Right renal pelvis (tissue), 4 donors: ENCODE measurements at regions not wholly inside any gene's neighbourhood (a gene's known extent, or its start where the extent isn't known, plus 50 kb on each side); places are given as distances from the start of the nearest gene placed in this dataset.
"Not testable (repeated sequence)": the region's sequence is repeated elsewhere in the genome, so short reads cannot be mapped to it uniquely, and the experiment has no call there.

Experiments
- DNase-seq, 4 donors: peaks; one replicate each; pipeline ENCODE4 v3.0.0-alpha.2; 2013; ENCODE audit warnings: low read depth in 4 of 4, low spot score in 3 of 4, missing footprints in 1 of 4

- not testable (repeated sequence) for DNase-seq
These were observed 294.6 kb downstream of the CCDC74A start for GRCh38 chr2:131822237-131822721.

DNA sequence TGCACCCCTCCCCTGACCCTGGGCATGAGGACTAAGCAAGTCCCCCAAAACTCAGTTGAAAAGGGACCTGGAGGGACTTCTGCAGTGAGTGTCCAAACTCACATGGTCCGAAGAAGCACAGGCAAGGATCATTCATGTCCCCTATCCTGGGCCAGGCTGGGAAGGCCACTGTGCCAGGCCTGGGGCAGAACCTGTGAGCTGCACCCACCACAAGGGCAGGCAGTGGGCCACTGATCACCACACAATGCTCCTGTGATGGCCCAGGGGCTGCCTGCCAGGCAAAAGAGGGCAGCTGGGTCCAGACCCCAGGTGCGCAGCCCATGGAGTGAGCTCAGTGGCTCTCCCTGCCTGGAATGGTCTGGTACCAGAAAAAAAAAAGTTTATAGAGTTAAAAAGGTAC is 295.4 kb downstream of the CCDC74A start:
- not testable (repeated sequence) for DNase-seq

- DNase-seq, result not testable (repeated sequence)
These were observed 297.3 kb downstream of the CCDC74A start for GRCh38 chr2:131824986-131825385.

DNA sequence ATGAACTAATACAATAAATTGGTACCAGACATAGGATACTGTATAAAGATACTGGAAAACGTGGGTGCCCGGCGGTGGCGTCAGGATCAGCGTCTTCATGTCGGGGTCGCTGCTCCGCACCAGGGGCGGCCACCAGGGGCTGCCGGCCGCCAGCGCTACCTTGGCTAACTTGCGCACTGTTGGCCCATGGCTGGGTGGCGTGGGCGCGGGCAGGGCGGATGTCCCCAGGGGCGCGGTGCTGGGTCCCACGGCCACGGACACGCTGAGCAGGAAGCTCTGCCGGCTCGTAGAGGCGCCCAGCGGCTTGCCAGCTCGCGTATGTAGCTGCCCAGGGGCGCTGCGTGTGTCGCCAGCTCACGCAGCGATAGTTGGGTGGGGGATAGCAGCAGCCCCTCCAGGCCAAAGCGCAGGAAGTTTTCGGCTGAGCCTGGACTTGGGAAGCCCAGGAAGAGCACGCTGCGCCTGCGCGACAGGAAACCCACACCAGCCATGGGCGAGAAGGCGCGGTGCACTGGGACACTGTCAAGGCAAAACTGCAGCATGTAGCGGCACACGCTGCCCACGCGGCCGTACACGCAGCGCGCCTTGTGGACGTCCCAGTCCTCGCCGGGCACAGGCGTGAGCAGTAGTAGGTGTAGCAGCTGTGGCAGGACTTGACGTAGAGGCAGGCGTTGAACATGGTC is 299.9 kb downstream of the CCDC74A start:
- no peak for DNase-seq

DNA sequence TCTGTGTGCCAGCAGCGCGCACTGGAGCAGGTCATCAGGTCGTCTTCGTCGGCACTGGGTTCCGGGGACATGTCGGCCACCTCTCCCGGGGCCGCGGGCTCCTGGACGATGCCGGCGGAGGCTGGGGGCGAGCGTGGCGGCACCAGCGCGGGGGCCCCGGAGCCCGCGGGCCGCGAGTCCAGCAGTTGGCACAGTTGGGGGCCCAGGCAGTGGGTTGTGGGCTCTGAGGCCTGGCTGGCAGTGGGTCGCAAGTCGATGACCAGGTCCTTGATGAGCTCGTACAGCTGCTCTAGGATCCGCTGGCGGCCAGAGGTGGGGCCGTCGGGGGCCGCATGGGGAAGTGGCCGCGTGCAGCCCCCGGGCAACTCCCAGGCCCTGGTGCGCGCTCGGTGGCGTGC is 300.5 kb downstream of the CCDC74A start:
- no peak for DNase-seq

- not testable (repeated sequence) for DNase-seq
These were observed 301.2 kb downstream of the CCDC74A start for GRCh38 chr2:131828633-131829455.

DNA sequence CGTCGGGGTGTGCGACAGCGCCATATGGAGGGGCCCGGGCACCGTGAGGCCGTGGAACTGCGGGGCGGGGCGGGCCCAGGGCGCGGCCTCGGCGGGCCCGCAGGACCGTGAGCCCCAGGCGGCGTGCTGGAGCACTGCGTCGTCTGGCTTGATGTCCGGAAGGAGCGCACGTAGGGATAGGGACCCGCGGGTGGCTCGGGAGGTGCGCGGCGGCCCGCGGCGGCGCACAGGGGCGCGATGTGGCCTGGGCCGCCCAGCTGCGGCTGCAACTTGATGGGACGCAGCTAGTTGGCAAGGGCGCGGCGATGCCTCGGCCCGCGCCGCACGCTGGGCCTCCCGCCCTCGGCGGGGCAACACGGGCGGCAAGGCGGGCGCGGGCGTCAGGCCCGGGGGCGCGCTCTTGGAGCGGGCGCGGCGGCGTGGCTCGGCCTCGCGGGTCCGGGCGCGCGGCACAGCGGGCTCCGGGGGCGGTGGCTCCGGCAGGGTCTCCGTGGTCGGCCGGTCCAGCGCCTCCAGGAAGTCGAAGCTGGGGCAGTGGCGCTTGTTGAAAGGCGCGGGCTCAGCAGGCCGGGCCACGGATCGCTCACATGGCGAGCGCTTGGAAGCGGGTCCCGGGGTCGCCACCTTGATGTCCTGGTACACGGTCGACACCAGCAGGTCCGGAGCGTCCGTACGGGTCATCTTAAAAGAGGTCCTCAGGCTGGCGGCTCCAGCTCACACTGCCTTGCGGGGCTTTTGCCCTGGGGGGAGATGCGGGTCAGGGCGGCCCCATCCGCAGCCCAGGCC is 302.0 kb downstream of the CCDC74A start:
- not testable (repeated sequence) for DNase-seq

- DNase-seq, result not testable (repeated sequence)
These were observed 302.7 kb downstream of the CCDC74A start for GRCh38 chr2:131830242-131830945.

DNA sequence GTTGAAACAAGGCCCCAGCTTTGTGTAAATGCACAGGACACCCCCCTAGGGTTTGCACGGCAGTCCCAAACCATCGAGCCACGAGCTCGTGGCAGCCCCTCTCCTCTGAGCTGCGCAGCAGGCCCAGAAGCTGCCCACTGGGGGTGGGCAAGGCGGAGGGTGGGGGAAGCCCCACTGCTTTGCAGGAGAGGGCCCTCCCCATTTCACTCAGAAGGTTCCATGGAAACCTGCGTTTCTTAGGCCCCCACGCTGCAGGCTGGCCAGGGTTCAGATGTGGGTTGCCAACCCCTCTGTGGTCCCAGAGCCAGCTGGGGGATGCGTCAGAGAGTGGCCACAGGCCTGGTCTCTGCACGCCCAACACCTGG is 303.2 kb downstream of the CCDC74A start:
- DNase-seq, result not testable (repeated sequence)

DNA sequence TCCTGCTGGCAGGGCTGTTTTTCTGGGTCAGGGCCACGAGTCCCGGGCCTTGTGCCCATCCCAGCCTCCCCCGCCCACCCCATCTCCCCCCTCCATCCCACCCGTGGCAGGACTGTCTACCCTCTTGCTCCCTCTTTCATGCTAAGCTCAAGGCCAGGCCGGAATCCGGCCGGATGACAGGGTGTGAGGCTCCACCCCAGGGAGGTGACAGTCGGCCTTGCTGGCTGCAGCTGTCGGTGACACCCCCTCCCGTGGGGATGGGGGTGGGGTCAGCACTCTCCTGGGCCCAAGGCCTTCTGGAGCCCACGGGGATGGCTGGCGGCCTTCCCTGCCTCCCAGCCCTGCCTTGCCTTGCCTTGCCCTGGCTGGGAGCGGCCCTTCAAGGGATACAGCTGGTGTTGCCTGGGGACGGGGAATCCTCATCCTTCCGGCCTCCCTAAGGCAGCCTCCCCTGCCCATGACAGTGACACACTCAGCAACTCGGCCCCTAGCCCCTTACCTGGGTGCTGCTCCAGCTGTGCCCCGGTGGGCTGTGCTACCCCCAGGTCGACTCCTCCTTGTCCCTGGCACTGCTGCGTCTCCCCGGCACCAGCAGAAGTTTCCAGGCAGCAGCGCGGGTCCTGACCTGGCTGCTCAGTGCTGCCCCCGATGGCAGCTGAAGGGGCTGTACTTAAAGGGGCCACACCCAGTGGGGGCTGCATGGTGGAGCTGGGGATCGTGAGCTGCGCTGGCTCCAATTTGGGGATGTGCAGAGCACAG is 303.9 kb downstream of the CCDC74A start:
- DNase-seq, result not testable (repeated sequence)

DNA sequence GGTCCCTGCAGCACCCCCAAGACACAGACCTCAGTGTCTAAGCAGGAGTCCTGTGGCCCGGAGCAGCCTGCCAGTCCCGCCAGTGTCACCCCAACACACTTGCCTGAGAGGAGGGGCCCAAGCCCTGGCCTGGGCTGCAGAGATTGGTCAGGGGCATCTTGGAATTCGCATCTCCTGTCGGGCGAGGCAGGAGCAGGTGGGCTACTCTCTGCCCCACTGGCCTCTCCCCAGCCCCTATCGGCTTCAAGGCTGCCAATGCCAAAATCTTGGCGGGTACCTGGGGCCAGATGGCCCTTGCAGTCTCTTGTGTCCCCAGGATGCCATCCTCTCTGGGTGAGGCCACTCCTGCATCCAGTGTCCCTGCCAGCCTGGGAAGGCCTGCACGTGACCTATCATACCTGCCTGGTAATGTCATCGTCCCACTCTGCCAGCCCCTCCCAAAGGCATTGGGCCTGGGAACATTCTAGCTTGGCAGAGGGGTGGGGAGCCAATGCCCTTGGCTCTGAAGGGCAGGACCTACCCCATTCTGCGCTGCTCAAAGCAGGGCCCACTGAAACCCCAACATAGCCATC is 304.6 kb downstream of the CCDC74A start:
- not testable (repeated sequence) for DNase-seq

DNA sequence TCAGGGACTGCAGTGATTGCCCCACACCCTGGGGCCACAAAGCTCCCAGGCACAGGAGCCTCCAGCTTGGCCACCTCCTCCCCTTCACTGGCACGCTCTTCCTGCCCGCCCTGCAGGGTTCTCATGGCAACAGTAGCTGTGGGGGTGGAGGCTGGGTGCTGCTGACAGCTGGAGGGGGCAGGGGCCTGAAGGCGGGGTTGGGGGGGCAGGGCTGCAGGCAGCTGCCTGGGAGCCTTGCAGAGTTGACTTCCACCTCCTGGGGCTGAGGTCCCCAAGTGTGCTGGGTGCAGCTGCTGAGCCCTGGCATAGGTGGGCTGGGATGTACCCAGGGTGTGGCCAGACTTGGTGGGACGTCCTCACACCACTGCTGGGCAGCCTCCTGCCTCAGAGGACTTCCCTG is 305.2 kb downstream of the CCDC74A start:
- not testable (repeated sequence) for DNase-seq

- not testable (repeated sequence) for DNase-seq
These were observed 305.9 kb downstream of the CCDC74A start for GRCh38 chr2:131833367-131834202.

- DNase-seq, result not testable (repeated sequence)
These were observed 306.7 kb downstream of the CCDC74A start for GRCh38 chr2:131834203-131835020.

GRCh38 chr2:131835022-131835421 is 307.3 kb downstream of the CCDC74A start:
- not testable (repeated sequence) for DNase-seq

- no peak for DNase-seq
These were observed 308.0 kb downstream of the CCDC74A start for GRCh38 chr2:131835621-131836091.

- not testable (repeated sequence) for DNase-seq
These were observed 308.4 kb downstream of the CCDC74A start for GRCh38 chr2:131836116-131836515.
